Activated T-cell treated with anti-CD3 and anti-CD28 coated beads, Interleukin-2, amount 50 U/mL, for 4 hours (primary cell): ENCODE measurements at regions not wholly inside any gene's neighbourhood (a gene's known extent, or its start where the extent isn't known, plus 50 kb on each side); places are given as distances from the start of the nearest gene placed in this dataset.

Experiments used
- ATAC-seq, 2 donors: fragments of 200-7000 bp; cut with Tn5 transposase; one replicate each; pipeline ENCODE4 v1.10.0; 2021
- DNase-seq: peaks from one replicate; pipeline ENCODE4 v3.0.0-alpha.2; 2020
- H3K27me3 Mint-ChIP-seq: one replicate; pipeline ENCODE4 v1.8.0; 2021; ENCODE audit warnings: low read depth, mixed read lengths
- H3K36me3 Mint-ChIP-seq: one replicate; pipeline ENCODE4 v1.8.0; 2022; ENCODE audit warnings: mixed read lengths; ENCODE audit not compliant: insufficient read depth
- H3K4me1 Mint-ChIP-seq: one replicate; pipeline ENCODE4 v1.8.0; 2021; ENCODE audit warnings: low read depth, mixed read lengths
- H3K4me3 Mint-ChIP-seq: one replicate; pipeline ENCODE4 v1.8.0; 2021; ENCODE audit warnings: mild to moderate bottlenecking, moderate library complexity, mixed read lengths
- H3K9me3 Mint-ChIP-seq: one replicate; pipeline ENCODE4 v1.8.0; 2021; ENCODE audit warnings: mixed read lengths

DNA sequence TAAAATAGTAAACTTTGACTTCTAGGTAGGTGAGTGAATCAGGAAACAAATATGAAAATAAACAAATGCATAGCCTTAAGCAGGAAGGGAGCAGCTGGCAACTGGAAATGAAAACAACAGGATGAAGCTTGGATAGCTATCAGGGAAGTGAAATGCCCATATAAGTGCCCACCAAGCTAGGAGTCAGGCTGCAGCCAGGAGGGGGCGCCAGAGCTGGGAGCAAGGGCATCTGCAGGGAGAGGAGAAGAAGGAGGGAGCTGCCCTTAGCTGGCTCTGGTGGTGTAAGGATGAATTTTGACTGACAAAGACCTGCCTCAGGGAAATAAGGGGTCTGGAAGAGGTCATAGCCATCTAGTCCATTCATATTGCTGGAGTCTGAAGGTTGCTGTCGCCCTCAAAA, 298.3 kb downstream of the TDRD15 start:
- Mint-ChIP-seq H3K9me3 (no peaks in the 10 kb centered on the region), H3K36me3 (no peaks in the 10 kb centered on the region), H3K27me3 (no peaks in the 10 kb centered on the region), H3K4me1 (no peaks in the 10 kb centered on the region), H3K4me3 (no peak overlapping the region)
- no peak for DNase-seq
- no peak for ATAC-seq

DNA sequence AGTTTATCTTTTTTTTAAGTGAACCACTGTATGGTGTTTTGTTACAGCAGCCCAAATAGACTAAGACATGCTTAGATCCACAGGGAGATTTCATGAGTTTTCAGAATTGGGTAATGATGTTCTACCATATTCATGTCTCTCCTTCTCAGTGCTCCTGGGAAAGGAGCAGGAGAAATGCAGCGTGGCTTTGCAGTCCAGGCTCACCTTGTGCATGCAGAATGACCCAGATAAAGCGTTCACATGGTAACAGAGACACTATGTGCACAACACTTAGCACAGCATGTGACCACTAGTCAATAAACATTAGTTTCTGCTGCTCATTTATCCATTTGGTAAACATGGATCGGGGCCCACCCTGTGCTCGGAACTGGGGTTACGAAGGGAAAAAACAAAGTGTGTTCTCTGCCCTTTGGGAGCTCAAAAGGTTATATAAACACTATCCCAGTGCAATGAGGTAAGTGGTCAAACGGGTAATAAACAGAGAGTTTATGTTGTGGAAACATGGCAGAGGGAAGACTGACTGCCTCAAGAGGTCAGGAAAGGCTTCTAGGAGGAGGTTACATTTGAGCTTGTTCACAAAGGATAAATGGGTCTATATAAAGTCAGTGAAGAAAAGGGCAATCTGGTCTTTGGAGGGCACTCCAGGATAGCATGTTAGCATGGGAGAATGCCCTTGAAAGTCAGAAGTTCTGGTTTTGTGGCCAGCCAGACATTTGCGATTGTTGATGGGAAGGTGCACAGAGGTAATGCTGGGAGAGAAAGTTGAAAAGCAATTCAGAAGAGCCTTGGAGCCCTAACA, 299.2 kb downstream of the TDRD15 start:
- H3K9me3 Mint-ChIP-seq = peaks cover 3% of the 10 kb centered on the region
- ATAC-seq = no peak
- H3K4me3 Mint-ChIP-seq = no peak overlapping the region
- H3K4me1 Mint-ChIP-seq = no peaks in the 10 kb centered on the region
- no peak for DNase-seq
- H3K27me3 Mint-ChIP-seq = no peaks in the 10 kb centered on the region
- no peaks in the 10 kb centered on the region for H3K36me3 Mint-ChIP-seq

DNA sequence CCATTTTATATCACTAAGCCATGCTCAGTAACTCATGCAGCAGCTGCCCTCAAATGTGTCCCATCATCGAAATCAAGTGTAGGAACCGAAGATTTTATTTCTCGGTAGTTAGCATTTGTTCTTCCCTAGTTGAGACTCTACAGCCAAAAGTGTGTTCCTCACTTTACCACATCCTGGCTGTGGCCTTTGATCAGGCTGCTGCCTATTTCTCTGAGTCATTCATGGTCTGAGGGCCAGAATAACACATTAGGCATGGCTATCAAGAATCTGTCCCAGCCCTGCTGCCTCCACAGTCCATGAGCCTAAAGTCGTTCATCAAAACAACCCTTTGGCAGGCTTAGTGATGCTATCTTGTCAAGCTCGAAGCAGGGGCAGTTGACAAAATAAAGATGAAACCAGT, 300.1 kb downstream of the TDRD15 start:
- Mint-ChIP-seq H3K4me3 (no peak overlapping the region), H3K36me3 (no peaks in the 10 kb centered on the region), H3K27me3 (no peaks in the 10 kb centered on the region), H3K9me3 (peaks cover 5% of the 10 kb centered on the region), H3K4me1 (no peaks in the 10 kb centered on the region)
- no peak for ATAC-seq
- DNase-seq = no peak

DNA sequence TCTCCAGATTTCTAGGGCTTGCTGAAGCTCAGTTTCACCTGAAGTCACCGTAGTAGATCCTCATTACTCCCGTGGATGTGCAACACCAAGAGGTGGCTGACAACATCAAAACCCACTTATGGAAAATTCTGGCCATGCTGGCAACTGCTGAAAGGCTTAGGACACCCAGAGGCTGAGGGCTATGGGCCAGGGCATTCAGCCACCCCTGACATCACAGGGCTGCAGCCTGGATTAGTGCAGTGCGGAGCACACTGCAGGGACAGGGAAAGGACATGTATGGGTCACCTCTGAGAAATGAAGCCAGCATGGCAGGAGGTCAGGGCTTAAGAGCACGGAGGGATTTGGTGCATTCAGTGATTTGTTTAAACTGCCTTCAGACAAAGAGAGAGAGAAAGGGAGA, 300.6 kb downstream of the TDRD15 start:
- Mint-ChIP-seq H3K27me3 (no peaks in the 10 kb centered on the region), H3K9me3 (peaks cover 8% of the 10 kb centered on the region), H3K4me3 (no peak overlapping the region), H3K4me1 (no peaks in the 10 kb centered on the region), H3K36me3 (no peaks in the 10 kb centered on the region)
- DNase-seq (no peak), ATAC-seq (no peak)

DNA sequence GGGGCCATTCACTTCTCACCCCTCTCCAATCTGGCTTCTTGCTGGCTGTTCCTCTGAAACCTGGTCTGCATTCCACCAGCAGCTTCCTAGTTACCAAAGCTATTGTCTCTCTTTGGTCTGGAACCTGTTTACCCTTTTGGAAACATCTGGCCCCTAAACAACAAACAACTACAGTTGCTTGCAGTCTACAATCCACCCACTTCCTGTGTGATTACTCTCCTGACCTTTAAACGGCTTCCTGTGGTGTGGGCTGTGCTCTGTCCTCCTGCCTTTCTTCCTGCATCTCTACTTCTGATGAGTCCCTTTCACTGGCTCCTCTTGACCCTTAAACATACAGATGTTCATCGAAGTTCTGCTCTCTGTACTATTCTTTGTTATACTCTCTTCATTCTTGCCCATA, 303.8 kb downstream of the TDRD15 start:
- Mint-ChIP-seq H3K4me1 (no peaks in the 10 kb centered on the region), H3K36me3 (no peaks in the 10 kb centered on the region), H3K27me3 (no peaks in the 10 kb centered on the region), H3K9me3 (peaks cover 19% of the 10 kb centered on the region), H3K4me3 (no peak overlapping the region)
- no peak for DNase-seq
- no peak for ATAC-seq

DNA sequence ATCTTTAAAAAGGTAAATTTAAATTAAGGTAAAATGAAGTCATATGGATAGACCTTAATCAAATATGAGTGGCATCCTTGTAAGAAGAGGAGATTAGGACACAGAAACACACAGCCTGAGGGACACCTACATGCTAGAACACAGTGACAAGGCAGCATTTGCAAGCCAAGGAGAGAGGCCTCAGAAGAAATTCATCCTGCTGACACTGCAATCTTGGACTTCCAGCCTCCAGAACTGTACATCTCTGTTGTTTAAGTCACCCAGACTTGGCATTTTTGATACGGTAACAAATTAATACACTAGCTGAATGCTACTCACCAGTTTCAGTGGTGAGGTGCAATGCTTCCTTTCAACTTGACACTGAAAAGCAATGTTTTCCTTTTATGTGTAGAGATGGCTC, 305.0 kb downstream of the TDRD15 start:
- DNase-seq = no peak
- Mint-ChIP-seq H3K4me3 (no peak overlapping the region), H3K4me1 (no peaks in the 10 kb centered on the region), H3K36me3 (no peaks in the 10 kb centered on the region), H3K27me3 (no peaks in the 10 kb centered on the region), H3K9me3 (peaks cover 19% of the 10 kb centered on the region)
- no peak for ATAC-seq

DNA sequence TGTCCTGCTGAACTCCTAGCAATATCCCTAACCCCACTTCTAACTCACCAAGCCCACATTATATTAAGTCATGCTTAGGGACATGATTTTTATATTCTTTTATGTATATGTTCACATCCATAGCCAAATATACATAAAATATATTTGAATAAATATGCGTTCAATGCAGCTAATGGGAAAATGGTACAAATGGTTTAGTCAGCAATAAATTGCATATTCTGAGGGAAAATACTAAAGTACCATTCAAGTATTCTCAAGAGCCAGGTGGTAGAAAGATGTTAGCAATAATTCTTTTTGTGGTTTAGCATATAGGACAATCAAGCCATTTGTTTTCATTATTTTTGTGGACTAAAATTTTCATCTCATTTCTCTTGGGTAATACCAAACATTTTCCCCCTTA, 306.0 kb downstream of the TDRD15 start:
- no peaks in the 10 kb centered on the region for H3K4me1 Mint-ChIP-seq
- H3K36me3 Mint-ChIP-seq = no peaks in the 10 kb centered on the region
- ATAC-seq = no peak
- no peak overlapping the region for H3K4me3 Mint-ChIP-seq
- no peaks in the 10 kb centered on the region for H3K27me3 Mint-ChIP-seq
- peaks cover 23% of the 10 kb centered on the region for H3K9me3 Mint-ChIP-seq
- DNase-seq = no peak

DNA sequence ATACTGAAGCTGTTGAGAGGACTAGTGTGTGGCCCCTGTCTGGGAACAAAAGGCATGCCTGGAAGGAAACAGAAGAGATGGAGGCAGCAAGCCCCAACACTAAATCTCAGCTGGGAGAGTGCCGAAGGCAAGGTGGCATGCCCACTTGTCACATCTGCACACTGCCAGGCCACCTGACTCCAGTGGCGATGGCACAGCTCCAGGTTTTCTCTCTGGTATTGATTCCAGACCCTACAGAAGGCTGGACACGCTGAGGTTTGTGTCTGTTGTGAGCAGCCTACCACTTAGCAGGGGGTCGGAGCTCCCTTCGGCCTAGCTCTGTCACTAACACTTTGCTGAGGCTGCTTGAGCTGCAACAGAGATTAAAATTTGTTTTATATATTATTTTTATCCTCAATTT, 307.3 kb downstream of the TDRD15 start:
- ATAC-seq = no peak
- Mint-ChIP-seq H3K9me3 (peaks cover 26% of the 10 kb centered on the region), H3K4me3 (no peak overlapping the region)

DNA sequence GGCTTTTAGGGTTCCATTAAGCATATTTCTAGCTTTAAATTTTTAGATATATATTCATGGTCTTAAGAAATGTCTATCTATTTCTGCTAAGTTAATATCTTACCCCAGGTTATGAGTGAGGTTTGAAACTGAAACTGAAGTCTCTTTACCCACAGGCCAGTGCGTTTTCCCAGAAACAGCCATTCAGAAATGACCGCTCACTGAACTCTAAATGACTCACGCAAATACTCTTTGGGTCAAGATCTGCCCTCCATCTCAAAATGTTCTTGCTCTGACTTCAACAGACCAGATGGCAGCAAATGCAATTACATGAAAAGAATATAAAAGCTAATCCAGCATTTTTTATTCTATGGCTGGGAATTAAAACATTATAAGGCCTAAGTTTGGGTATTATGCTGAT, 315.2 kb downstream of the TDRD15 start:
- H3K36me3 Mint-ChIP-seq = no peaks in the 10 kb centered on the region

More for the DNA sequence above, 307.3 kb downstream of the TDRD15 start:
- no peaks in the 10 kb centered on the region for H3K4me1 Mint-ChIP-seq
- DNase-seq = no peak
- no peaks in the 10 kb centered on the region for H3K36me3 Mint-ChIP-seq
- no peaks in the 10 kb centered on the region for H3K27me3 Mint-ChIP-seq

DNA sequence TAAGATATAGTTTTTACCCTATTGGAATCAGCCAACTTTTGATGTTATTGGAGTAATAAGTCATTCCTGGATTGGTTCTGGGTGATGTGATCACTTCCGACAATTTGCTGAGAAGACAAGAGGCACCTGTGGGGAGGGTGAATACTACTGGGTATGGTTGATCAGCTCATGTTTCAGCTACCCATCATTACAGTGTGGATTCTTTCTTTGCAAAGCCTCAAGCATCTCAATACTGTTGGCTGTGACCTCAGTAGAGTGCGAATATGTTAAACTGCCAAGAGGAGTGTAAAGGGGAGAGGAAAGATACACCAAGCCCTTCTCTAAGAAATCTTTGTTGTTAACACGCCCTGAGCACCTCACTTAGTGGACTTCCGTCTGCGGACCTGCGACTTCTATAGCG, 317.7 kb downstream of the TDRD15 start:
- ATAC-seq = no peak
- Mint-ChIP-seq H3K9me3 (peaks cover 4% of the 10 kb centered on the region), H3K36me3 (no peaks in the 10 kb centered on the region), H3K4me3 (no peak overlapping the region), H3K27me3 (no peaks in the 10 kb centered on the region), H3K4me1 (no peaks in the 10 kb centered on the region)
- no peak for DNase-seq

More for the DNA sequence above, 315.2 kb downstream of the TDRD15 start:
- Mint-ChIP-seq H3K9me3 (peaks cover 7% of the 10 kb centered on the region), H3K4me1 (no peaks in the 10 kb centered on the region), H3K4me3 (no peak overlapping the region), H3K27me3 (no peaks in the 10 kb centered on the region)
- ATAC-seq = no peak
- no peak for DNase-seq

DNA sequence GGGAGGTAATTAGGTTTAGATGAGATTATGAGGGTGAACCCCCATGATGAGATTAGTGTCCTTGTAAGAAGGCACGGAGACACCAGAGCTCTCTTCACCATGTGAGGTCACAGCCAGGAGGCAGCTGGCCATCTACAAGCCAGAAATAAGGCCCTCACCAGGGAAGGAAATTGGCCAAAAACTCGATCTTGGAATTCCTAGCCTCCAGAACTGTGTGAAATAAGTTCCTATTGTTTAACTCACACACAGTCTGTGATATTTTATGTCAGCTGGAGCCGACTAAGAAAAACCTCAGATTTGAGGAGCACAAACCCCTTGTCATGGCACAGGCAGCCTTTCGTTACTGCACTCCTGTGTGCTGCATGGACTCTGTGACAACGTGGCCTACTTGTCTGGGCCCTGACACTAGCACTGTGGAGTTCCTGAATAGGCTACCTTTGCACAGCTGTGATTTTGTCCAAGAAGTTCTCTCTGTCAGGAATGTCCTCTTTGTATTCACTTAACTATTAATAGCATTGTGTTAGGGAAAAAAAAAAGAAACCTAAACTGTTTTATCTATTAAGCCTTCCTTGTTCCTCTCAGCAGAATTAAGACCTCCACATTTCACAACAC, 319.8 kb downstream of the TDRD15 start:
- no peaks in the 10 kb centered on the region for H3K36me3 Mint-ChIP-seq
- H3K9me3 Mint-ChIP-seq = peaks cover 4% of the 10 kb centered on the region
- ATAC-seq (no peak), DNase-seq (no peak)
- H3K27me3 Mint-ChIP-seq = no peaks in the 10 kb centered on the region
- H3K4me1 Mint-ChIP-seq = no peaks in the 10 kb centered on the region
- no peak overlapping the region for H3K4me3 Mint-ChIP-seq

DNA sequence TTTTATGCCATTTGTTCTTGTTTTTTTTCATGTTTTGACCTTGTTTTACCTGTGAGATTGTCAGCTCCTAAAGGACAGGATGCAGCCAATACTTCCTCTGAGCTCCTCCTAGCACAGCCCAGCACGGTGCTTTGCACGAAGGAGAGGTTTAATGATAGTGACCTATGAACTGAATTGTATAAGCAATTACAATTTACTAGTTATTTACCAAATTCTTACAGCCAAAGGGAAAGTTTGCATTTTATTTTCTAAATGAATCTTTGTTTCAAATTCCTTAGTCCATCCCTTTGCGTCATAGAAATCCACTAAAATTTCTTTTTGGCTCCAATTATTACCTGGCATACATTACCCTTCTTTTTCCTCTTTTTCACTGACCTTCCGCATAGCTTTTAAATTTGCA, 326.1 kb downstream of the TDRD15 start:
- no peak overlapping the region for H3K4me3 Mint-ChIP-seq
- ATAC-seq (no peak), DNase-seq (no peak)
- H3K9me3 Mint-ChIP-seq = peaks cover 4% of the 10 kb centered on the region
- H3K36me3 Mint-ChIP-seq = no peaks in the 10 kb centered on the region
- no peaks in the 10 kb centered on the region for H3K4me1 Mint-ChIP-seq
- H3K27me3 Mint-ChIP-seq = no peaks in the 10 kb centered on the region

DNA sequence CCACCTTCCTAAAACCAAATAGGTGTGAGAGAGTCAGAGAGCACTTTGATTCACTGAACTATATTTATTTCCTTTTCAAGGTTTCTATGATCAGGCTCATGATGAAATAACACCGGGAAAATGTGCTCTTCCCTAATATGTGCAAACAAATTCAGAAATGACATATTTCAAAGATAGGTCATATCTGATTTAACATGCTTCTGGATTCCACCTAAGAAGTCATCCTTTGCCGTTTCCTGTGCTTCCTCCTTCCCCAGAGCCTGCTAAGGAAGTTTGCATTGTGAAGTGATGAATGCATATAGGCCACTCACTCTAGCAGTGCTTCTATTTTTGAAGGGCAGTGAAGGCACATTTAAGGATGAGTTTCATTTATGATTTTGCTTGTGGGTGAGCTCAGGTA, 327.6 kb downstream of the TDRD15 start:
- ATAC-seq = no peak
- Mint-ChIP-seq H3K9me3 (no peaks in the 10 kb centered on the region), H3K27me3 (no peaks in the 10 kb centered on the region), H3K4me3 (no peak overlapping the region), H3K36me3 (no peaks in the 10 kb centered on the region), H3K4me1 (no peaks in the 10 kb centered on the region)
- DNase-seq = no peak

DNA sequence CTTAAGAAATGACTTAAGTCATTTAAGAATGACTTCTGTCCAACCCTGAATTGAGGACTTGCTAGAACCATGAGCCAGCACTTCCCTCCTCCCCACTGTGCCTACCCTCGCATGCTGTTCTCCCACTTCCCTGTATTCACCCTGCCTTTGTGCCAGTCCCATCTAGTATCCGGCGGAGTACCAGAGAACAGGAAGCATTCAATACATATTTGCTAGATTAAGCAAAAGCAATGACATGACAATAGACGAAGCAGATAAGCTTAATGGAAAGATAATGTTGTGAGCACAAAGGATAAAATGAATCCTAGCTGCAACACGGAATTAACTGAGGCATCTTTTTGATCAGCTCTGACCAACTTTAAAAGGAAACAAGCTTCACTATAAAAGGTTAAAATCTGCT, 328.5 kb downstream of the TDRD15 start:
- Mint-ChIP-seq H3K9me3 (no peaks in the 10 kb centered on the region), H3K36me3 (no peaks in the 10 kb centered on the region), H3K4me3 (no peak overlapping the region), H3K4me1 (no peaks in the 10 kb centered on the region), H3K27me3 (no peaks in the 10 kb centered on the region)
- DNase-seq = no peak
- no peak for ATAC-seq

DNA sequence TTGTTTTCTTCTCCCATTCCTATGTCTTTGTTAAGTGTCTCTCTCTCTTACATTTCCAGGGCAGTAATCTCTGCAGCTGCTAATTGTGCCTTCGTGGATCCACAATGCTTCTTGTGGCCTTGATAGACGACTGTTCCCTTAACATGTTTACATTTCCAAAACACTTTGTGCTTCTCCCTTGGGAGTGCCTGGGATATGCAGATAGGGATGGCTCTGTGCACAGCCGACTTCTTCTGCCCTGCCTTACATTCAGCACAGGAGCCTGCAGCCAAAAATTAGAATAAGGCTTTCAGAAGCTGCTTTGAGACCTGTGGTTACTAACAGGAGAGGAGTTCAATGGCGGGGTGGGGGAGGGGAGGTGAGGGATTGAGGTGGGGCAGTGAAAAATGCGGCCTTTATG, 328.9 kb downstream of the TDRD15 start:
- Mint-ChIP-seq H3K4me3 (no peak overlapping the region), H3K4me1 (no peaks in the 10 kb centered on the region), H3K27me3 (no peaks in the 10 kb centered on the region), H3K9me3 (no peaks in the 10 kb centered on the region), H3K36me3 (no peaks in the 10 kb centered on the region)
- DNase-seq = no peak
- no peak for ATAC-seq
